HEK293T (cell line): ENCODE measurements at regions not wholly inside any gene's neighbourhood (a gene's known extent, or its start where the extent isn't known, plus 50 kb on each side); places are given as distances from the start of the nearest gene placed in this dataset.

ENCODE experiments used
- BHLHE40 ChIP-seq: fragments of 450-650 bp; IDR thresholded peaks from 2 replicates; pipeline ENCODE4 v1.6.1; 2016; ENCODE audit warnings: mild to moderate bottlenecking, moderate library complexity, borderline replicate concordance
- CTBP1 ChIP-seq: fragments of 450-650 bp; IDR thresholded peaks from 2 replicates; pipeline ENCODE4 v1.6.1; 2016; ENCODE audit warnings: borderline replicate concordance
- ELF4 ChIP-seq: fragments of 450-650 bp; IDR thresholded peaks from 2 replicates; pipeline ENCODE4 v1.6.1; 2017; ENCODE audit warnings: antibody characterized with exemption
- FOXK2 ChIP-seq: fragments of 450-650 bp; IDR thresholded peaks from 2 replicates; pipeline ENCODE4 v1.6.1; 2016; ENCODE audit warnings: mild to moderate bottlenecking
- FOXM1 ChIP-seq: fragments of 450-650 bp; IDR thresholded peaks from 2 replicates; pipeline ENCODE4 v1.6.1; 2017; ENCODE audit warnings: mild to moderate bottlenecking, borderline replicate concordance
- HDGF ChIP-seq: fragments of 450-650 bp; IDR thresholded peaks from 2 replicates; pipeline ENCODE4 v1.6.1; 2017; ENCODE audit warnings: antibody characterized with exemption, borderline replicate concordance
- NFRKB ChIP-seq: fragments of 450-650 bp; IDR thresholded peaks from 2 replicates; pipeline ENCODE4 v1.6.1; 2016; ENCODE audit warnings: mild to moderate bottlenecking, moderate library complexity
- SP1 ChIP-seq: fragments of 450-650 bp; IDR thresholded peaks from 2 replicates; pipeline ENCODE4 v1.6.1; 2017

DNA sequence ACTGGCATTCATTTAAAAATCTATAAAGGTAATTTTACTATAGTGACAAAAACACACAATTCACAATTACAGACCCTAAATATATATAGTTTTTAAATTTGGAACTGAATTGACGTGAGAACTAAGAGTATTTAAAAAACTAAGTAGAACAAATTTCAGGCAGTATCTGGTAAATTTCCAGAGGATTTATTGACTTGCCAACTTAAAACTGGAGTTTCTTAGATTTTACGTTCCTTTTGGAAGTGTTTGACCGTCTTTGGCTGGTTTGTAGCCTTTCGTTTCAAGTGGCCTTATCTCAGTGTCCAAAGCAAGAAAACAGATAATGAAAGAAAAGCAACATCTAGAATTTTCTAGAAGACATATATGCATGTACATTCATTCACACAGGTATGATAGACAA lies 234.4 kb upstream of the VLDLR start:
- TF ChIP-seq SP1 (no peak), FOXM1 (no peak), BHLHE40 (no peak), FOXK2 (no peak), HDGF (no peak), ELF4 (no peak), CTBP1 (no peak), NFRKB (no peak)
